Fibroblast of mammary gland (primary cell): ENCODE measurements at regions not wholly inside any gene's neighbourhood (a gene's known extent, or its start where the extent isn't known, plus 50 kb on each side); places are given as distances from the start of the nearest gene placed in this dataset.

Experiments used
- DNase-seq: peaks from one replicate; pipeline ENCODE4 v3.0.0-alpha.2; 2010; ENCODE audit warnings: low read depth
- H3K4me3 ChIP-seq: 2 replicates; pipeline ENCODE4 v1.5.1; 2011; ENCODE audit warnings: low read depth, mild to moderate bottlenecking, low read length, moderate library complexity; ENCODE audit not compliant: control insufficient read depth
- TF ChIP-seq, protein P1 (sequence below): conservative IDR thresholded peaks from 2 replicates; pipeline ENCODE4 v1.5.1; 2011; ENCODE audit warnings: low read depth, low read length, inconsistent platforms; ENCODE audit not compliant: control insufficient read depth, insufficient read depth

DNA sequence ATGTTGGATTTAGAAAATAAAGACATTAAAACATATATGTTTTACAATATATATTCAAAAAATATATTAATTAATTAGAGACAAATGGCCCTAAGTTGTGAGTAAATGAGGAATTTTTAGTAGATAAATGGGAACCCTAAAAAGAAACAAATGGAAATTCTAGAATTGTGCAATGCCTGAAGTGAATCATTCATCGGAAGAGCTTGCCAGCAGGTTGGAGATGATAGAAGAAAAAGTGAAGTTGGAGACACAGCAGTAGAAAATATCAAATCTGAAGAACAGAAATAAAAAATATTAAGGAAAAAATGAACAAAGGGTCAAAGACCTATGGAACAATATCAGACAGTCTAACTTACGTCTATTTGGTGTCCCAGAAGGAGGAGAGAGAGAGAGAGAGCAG, 109.4 kb upstream of the NEDD9 start:
- DNase-seq = peak; percentile 61
- TF ChIP-seq, protein P1, sequence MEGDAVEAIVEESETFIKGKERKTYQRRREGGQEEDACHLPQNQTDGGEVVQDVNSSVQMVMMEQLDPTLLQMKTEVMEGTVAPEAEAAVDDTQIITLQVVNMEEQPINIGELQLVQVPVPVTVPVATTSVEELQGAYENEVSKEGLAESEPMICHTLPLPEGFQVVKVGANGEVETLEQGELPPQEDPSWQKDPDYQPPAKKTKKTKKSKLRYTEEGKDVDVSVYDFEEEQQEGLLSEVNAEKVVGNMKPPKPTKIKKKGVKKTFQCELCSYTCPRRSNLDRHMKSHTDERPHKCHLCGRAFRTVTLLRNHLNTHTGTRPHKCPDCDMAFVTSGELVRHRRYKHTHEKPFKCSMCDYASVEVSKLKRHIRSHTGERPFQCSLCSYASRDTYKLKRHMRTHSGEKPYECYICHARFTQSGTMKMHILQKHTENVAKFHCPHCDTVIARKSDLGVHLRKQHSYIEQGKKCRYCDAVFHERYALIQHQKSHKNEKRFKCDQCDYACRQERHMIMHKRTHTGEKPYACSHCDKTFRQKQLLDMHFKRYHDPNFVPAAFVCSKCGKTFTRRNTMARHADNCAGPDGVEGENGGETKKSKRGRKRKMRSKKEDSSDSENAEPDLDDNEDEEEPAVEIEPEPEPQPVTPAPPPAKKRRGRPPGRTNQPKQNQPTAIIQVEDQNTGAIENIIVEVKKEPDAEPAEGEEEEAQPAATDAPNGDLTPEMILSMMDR = no peak
- H3K4me3 ChIP-seq = no peak overlapping the region

GRCh38 chr6:11341303-11341702, 108.8 kb upstream of the NEDD9 start:
- TF ChIP-seq, protein P1 = no peak
- no peak for DNase-seq
- no peak overlapping the region for H3K4me3 ChIP-seq

- no peak for DNase-seq
- TF ChIP-seq, protein P1 = no peak
- H3K4me3 ChIP-seq = no peak overlapping the region
Measured at GRCh38 chr6:11339380-11339779, 106.9 kb upstream of the NEDD9 start.

DNA sequence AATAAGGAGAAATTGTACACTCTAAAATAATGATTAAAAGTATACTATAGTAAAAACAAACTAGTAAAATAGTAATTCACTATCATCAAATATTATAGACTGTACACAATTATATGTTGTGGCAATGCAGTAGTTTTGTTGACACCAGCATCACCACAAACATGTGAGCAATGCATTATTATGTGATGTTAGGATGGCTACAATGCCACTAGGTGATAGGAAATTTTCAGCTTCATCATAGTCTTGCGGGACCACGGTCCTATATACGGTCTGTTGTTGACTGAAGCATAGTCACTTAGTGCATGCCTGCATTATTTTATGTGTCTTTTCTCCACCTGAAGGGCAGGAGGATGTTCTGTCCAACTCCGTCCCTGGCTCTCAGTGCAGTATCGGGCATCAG, 104.8 kb upstream of the NEDD9 start:
- DNase-seq = no peak
- TF ChIP-seq, protein P1 = no peak
- no peak overlapping the region for H3K4me3 ChIP-seq

GRCh38 chr6:11335826-11336225, 103.4 kb upstream of the NEDD9 start:
- TF ChIP-seq, protein P1 = no peak
- no peak for DNase-seq
- H3K4me3 ChIP-seq = no peak overlapping the region

DNA sequence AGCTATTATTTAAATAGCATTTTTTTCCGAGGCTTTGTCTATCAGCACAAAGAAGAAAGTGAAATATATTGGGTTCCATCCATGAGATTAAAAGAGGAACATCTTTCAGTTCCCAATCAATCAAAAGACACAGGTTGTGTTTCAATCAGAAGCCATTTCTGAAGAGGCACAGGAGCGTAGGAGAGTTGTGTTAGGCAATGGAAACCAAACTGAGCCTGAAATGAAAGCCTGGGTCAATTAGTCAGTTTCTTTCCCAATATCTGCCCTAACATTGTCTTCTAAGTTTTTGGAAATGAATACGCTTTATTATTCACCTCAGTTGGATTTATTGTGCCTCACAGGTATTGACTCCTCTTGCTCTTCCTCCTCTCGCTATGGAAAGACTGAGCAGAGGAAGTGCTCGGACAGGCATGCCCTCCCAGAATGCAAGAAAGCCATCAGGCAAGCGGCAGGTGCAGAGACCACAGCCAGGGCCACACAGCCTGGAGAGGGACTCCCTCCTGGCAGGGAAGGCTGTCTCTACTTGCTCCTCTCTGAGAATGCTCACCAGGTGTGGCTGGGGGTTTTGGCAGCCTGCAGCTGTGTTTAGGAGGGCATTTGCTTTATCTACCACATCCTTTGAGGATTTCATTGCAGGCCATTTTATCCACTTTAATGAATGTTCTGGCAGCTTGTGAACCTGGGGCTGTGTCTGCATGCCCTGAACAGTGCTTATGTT, 100.8 kb upstream of the NEDD9 start:
- TF ChIP-seq, protein P1 = no peak
- no peak for DNase-seq

DNA sequence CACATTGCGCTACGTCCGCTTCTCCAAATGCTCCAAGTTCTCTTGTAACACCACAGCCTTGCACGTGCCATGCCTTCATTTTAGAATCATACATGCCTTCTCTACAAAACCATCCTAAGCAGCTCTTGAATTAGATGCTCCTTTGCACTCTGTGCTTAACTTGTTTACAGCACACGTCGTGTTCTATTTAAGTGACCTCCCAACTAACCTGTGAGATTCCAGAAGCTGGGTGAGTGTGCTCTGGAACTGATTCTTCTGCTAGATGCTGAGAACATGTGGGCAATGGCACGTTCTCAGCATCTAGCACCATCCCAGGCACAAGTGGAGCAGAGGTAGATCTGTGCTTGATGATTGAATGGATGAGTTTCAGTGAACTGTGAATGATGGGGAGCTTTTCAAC, 100.0 kb upstream of the NEDD9 start:
- DNase-seq = no peak
- H3K4me3 ChIP-seq = no peak overlapping the region
- TF ChIP-seq, protein P1 = no peak

More for the DNA sequence above, 100.8 kb upstream of the NEDD9 start:
- no peak overlapping the region for H3K4me3 ChIP-seq
